HS-27A (cell line): ENCODE measurements at regions not wholly inside any gene's neighbourhood (a gene's known extent, or its start where the extent isn't known, plus 50 kb on each side); places are given as distances from the start of the nearest gene placed in this dataset.
"Not testable (repeated sequence)": the region's sequence is repeated elsewhere in the genome, so short reads cannot be mapped to it uniquely, and the experiment has no call there.

ENCODE experiments used
- DNase-seq: peaks from one replicate; pipeline ENCODE4 v3.0.0-alpha.2; 2012; ENCODE audit warnings: low read depth, missing footprints

- not testable (repeated sequence) for DNase-seq
These were observed 86.7 kb upstream of the CDC42EP3 start for GRCh38 chr2:37758141-37758601.

GRCh38 chr2:37759989-37760388 lies 88.5 kb upstream of the CDC42EP3 start:
- not testable (repeated sequence) for DNase-seq

DNA sequence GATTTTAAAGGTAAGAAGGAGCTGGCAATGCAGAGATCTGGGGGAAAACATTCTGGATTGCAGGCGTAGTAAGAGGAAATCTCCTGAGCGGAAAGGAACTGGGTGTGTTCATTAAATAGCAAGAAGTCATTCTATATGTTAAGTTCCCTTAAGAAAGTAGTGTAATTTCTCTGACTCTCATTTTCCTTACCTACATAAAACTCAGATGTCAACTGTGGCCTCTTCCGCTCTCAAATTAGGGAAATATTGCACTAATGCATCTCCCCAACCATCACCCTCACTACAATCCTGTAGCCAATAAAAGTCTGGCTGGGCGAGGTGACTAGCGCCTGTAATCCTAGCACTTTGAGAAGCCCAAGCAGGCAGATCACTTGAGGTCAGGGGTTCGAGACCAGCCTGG lies 89.0 kb upstream of the CDC42EP3 start:
- no peak for DNase-seq

GRCh38 chr2:37762281-37762680 lies 90.8 kb upstream of the CDC42EP3 start:
- not testable (repeated sequence) for DNase-seq

DNA sequence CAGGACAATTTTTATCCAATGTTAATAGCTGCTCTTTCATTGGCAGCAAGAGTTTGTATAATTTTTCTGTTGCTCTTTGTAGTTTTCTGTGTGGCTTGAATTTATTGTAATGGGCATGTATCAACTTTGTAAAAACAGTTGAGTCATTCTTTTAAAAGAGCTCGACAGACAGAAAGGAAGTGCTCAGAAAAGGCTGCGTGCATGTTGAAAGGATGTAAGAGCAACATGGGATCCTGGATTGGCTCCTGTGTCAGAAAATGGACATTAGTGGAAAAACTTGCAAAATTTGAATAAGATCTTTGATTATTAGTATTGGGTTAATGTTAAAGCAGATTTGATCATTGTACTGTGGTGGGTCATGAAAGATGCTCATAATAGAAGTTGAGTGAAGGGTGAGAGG lies 93.3 kb upstream of the CDC42EP3 start:
- no peak for DNase-seq

- no peak for DNase-seq
These were observed 94.7 kb upstream of the CDC42EP3 start for GRCh38 chr2:37766106-37766505.

- no peak for DNase-seq
These were observed 95.6 kb upstream of the CDC42EP3 start for GRCh38 chr2:37767046-37767445.

GRCh38 chr2:37767959-37768925 lies 96.8 kb upstream of the CDC42EP3 start:
- DNase-seq = peak; percentile 91

DNA sequence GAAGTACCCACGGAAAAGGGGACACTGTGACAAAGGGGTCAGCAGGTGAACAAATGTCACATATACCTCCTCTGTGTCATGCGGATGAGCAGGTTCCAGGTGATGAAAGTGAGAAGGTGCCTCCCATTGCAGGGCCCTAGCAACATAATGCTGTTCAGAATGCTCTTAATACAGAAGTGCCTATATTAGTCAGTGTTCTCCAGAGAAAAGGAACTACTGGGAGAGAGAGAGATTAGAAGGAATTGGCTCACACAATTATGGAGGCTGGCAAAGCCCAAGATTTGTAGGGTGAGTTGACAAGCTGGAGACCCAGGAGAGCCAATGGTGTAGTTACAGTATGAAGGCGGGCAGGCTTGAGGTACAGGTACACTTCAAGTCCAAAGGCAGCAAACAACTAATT lies 98.1 kb upstream of the CDC42EP3 start:
- no peak for DNase-seq

DNA sequence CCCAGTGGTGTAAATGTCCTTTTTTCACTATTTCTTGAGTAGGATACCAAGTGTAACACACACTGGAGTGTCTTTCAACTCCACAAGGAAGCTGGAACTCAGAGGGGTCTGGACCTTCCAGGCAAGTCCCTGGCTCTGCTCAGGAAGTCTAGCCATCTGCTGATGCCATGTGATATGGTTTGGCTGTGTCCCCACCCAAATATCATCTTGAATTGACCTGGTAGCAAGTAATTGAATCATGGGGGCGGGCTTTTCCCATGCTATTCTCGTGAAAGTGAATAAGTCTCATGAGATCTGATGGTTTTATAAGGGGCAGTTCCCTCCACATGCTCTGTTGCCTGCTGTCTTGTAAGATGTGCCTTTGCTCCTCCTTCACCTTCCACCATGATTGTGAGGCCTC lies 99.4 kb upstream of the CDC42EP3 start:
- DNase-seq = no peak

GRCh38 chr2:37771600-37772088 lies 100.2 kb upstream of the CDC42EP3 start:
- DNase-seq = no peak

DNA sequence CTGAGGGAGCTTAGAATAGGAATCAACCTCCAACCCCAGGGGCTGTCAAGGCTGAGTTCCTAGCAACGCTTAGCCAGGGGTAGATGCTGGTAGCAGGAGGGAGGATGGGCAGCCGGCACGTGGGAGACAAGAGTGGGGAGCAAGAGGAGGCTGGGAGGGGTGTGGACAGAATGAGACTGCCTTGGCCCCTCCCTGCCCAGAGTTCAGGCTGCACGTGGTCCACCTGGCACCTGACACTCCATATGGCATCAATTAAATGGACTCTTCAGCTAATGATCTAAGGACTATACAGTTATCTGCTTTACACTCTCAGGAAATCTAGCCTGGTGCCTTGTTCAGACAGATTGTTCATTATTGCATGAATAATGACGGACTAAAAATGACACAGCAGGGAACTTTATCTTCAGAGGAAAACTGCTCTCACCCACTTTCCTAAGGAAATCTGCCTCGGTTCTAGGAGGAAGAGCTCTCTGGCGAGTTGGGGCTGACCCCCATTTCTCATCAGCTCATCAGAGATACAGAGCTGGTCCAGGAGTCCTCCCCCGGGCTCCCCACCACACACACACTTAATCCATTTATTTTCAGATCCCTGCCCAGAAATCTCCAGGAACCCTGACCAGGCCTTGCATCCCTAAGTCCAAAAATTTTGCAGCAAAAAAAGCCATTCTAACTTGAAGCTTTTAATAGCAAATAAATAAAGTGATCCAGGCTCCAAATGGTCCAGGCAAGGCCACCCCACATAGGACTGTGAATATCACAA lies 102.1 kb upstream of the CDC42EP3 start:
- DNase-seq = no peak

DNA sequence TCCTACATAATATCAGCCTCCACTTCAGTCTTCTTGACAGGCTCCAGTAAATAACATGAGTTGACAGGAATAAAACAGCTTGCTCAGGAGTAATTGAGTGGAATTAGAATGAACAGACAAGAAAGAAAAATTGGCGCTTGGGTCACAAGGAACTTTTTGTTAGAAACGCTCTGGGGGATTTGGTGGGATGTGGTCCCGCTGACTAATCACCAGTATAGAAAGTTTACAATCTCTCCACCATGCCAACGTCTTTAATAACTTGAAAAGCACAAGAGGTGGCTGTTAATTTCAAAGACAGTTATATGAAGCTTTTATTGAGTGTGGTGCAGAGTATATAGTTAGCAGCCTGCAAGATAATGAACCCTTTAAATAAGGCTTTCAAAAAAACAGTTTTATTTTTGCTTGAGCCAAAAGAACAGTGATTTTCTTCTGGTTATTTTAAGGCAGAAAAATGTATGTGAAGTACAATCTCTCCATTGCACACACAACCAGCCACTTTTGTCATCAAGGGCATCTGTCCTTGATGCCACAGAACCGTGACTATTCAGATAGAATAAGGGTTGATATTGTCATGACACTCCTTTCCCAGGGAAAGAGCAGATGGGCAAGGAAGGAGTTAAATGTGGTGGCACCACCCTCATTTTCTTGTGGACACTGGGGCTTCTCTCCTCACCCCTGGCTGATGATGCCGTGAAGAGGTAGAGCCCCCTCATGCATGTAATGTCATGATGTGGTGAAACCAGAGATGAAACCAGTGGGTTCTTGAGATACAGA lies 102.9 kb upstream of the CDC42EP3 start:
- DNase-seq = not testable (repeated sequence)

DNA sequence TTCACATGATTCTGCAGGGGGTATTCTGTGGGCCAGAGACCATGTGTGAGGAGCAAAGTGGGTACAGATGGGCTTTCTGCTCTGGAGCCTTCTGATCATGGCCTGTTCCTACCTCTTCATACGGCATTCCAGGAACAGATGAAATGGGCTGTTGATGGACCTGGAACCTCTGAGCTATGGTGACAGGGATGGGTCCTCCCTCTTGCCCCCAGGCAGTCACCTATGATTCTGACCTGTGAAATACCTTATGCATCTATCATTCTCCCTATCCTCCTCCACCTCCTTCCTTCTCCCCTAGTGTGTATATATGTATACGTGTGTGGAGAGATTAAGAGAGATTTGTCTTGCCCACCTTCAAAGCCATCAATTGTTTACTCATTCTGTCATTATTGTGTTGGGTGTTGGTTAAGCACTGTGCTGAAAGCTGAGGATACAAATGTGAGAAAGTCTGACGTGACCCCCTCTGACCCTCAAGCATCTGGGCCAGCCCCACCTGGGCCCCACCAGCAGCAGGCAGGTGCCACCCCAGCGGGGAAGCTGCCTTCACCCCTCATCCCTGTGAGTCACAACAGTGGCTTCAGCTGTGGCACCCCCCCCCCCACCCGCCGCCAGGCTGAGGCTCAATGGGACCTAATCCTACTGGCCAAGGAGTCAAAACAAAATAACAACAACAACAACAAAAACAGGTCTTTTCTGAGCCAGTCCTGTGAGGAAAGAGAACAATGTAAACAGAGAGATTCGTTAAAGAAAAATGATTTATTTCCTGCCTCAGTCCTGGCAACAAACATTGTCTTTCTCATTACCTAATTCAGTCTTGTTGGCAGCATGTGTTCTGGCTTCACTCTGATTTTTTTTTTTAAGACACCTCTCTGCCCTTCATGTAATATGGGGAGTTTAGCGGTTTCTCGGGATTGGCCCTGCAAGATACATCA lies 103.8 kb upstream of the CDC42EP3 start:
- no peak for DNase-seq

GRCh38 chr2:37775908-37776250 lies 104.4 kb upstream of the CDC42EP3 start:
- no peak for DNase-seq

DNA sequence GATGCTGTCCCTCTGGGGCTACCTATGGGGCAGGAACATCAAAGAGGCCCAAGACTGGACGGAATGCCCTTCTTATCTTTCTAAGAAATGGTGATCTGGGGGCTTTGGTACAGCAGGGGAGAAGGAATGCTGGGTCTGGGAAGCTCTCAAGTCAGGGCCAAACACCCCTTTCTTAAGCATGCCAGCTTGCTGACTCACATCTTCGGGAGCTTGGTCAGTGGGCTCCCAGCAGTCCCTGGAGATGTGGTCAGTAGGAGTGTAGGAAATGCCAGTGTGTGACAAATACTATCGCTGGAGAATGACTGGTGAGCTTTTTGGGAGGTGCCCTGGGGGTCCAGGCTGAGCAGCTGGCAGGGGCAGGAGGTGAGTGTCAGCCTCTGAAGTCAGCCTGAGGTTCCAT lies 105.0 kb upstream of the CDC42EP3 start:
- DNase-seq = peak; percentile 95

- no peak for DNase-seq
These were observed 107.7 kb upstream of the CDC42EP3 start for GRCh38 chr2:37779139-37779538.

- DNase-seq = no peak
These were observed 108.4 kb upstream of the CDC42EP3 start for GRCh38 chr2:37779611-37780386.

DNA sequence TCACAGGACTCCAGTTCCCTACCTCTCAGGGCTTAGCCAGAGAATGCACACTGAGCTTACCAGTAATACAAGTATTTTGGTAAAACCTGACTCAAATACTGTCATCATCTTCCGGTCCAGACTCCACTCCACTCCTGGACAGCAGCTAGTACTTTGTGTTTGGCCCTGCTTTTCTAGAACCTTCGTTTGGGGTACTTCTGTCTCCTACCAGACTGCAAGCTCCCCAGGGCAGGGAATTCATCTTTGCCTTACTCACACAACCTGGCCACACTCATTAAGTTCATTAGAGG lies 108.9 kb upstream of the CDC42EP3 start:
- DNase-seq = no peak

- DNase-seq = peak; percentile 82
These were observed 109.6 kb upstream of the CDC42EP3 start for GRCh38 chr2:37781028-37781427.
